ENCODE measurements at regions not wholly inside any gene's neighbourhood (a gene's known extent, or its start where the extent isn't known, plus 50 kb on each side); places are given as distances from the start of the nearest gene placed in this dataset.

- no peak overlapping the region for H3K27ac ChIP-seq (ENCODE audit: extremely low read depth, low read depth, low read length)
Measured at GRCh38 chr3:61438253-61439121, 122.9 kb upstream of the PTPRG start.

GRCh38 chr3:61439122-61439458, 122.3 kb upstream of the PTPRG start:
- H3K4me3 ChIP-seq (ENCODE audit: low read depth, low read length), result no peak overlapping the region
- H3K36me3 ChIP-seq (ENCODE audit: control insufficient read depth in 2 of 2, insufficient read depth in 1 of 2, low read length in 2 of 2), result no peaks in the 10 kb centered on the region
- TF ChIP-seq TCF7L2 (IDR thresholded peaks at IDR 0.05; ENCODE audit: borderline replicate concordance, low read depth, low read length), result peak; percentile 5; the same call in 1 of the 2 replicates
- TF ChIP-seq ZNF391 (tag by site-specific recombination; IDR thresholded peaks at IDR 0.05; ENCODE audit: borderline replicate concordance, low read depth), result no peak
- no peak for TF ChIP-seq CTCF (tag by site-specific recombination; IDR thresholded peaks at IDR 0.05)
- no peak overlapping the region for H3K27ac ChIP-seq (ENCODE audit: extremely low read depth, low read depth, low read length)
- POLR2A ChIA-PET, result no interaction called here
- no peaks in the 10 kb centered on the region for H3K4me1 ChIP-seq (ENCODE audit: control insufficient read depth, insufficient read depth, low read length)
- CTCF ChIA-PET, result no interaction called here
- H3K9me3 ChIP-seq (ENCODE audit: control insufficient read depth, insufficient read depth, low read depth, low read length), result no peaks in the 10 kb centered on the region

More at GRCh38 chr3:61438253-61439121, 122.9 kb upstream of the PTPRG start:
- no peaks in the 10 kb centered on the region for H3K4me1 ChIP-seq (ENCODE audit: control insufficient read depth, insufficient read depth, low read length)
- TF ChIP-seq SP2 (tag by site-specific recombination; IDR thresholded peaks at IDR 0.05) (no peak), ZNF624 (tag by site-specific recombination; IDR thresholded peaks at IDR 0.05) (no peak), ZNF623 (tag by site-specific recombination; IDR thresholded peaks at IDR 0.05) (no peak), SCRT1 (tag by site-specific recombination; IDR thresholded peaks at IDR 0.05; ENCODE audit: borderline replicate concordance) (no peak), ZNF292 (tag by site-specific recombination; IDR thresholded peaks at IDR 0.05; ENCODE audit: borderline replicate concordance, low read depth) (no peak), ZNF2 (tag by site-specific recombination; IDR thresholded peaks at IDR 0.05) (no peak), GLIS1 (tag by site-specific recombination; IDR thresholded peaks at IDR 0.05) (peak; percentile 60), ZNF580 (tag by site-specific recombination; IDR thresholded peaks at IDR 0.05) (no peak), OSR2 (tag by site-specific recombination; IDR thresholded peaks at IDR 0.05) (no peak), BCL11A (tag by site-specific recombination; IDR thresholded peaks at IDR 0.05; ENCODE audit: low read depth) (no peak), ZBTB49 (tag by site-specific recombination; IDR thresholded peaks at IDR 0.05; ENCODE audit: low read depth) (no peak), RBAK (tag by site-specific recombination; IDR thresholded peaks at IDR 0.05) (no peak), ZNF48 (tag by site-specific recombination; IDR thresholded peaks at IDR 0.05) (no peak), ZNF514 (tag by site-specific recombination; IDR thresholded peaks at IDR 0.05) (no peak), ZNF521 (tag by site-specific recombination; IDR thresholded peaks at IDR 0.05) (no peak), TCF7L2 (IDR thresholded peaks at IDR 0.05; ENCODE audit: borderline replicate concordance, low read depth, low read length) (peak; percentile 72), ZBTB1 (tag by site-specific recombination; IDR thresholded peaks at IDR 0.05) (no peak), ZNF792 (tag by site-specific recombination; IDR thresholded peaks at IDR 0.05) (no peak)
- no peaks in the 10 kb centered on the region for H3K36me3 ChIP-seq (ENCODE audit: control insufficient read depth in 2 of 2, insufficient read depth in 1 of 2, low read length in 2 of 2)
- POLR2A ChIA-PET, result no interaction called here
- H3K4me3 ChIP-seq (ENCODE audit: low read depth, low read length), result no peak overlapping the region
- no peaks in the 10 kb centered on the region for H3K9me3 ChIP-seq (ENCODE audit: control insufficient read depth, insufficient read depth, low read depth, low read length)
- CTCF ChIA-PET, result no interaction called here

Measured in HEK293 (cell line).